ENCODE measurements at regions not wholly inside any gene's neighbourhood (a gene's known extent, or its start where the extent isn't known, plus 50 kb on each side); places are given as distances from the start of the nearest gene placed in this dataset.

- Histone ChIP-seq H2AFZ (ENCODE audit: low read depth, low read length) (no peak overlapping the region), H3K27ac (ENCODE audit: insufficient read depth, low read depth, low read length) (no peak overlapping the region), H3K79me2 (ENCODE audit: control insufficient read depth, insufficient read depth, low read length) (no peaks in the 10 kb centered on the region), H3K9ac (replicated peaks; ENCODE audit: extremely low read depth, insufficient read depth, low read length) (no peak overlapping the region), H3K4me1 (ENCODE audit: control insufficient read depth, extremely low read depth, insufficient read depth, low read length) (no peaks in the 10 kb centered on the region), H3K9me1 (replicated peaks; ENCODE audit: control insufficient read depth, extremely low read depth, insufficient read depth, low read length) (no peaks in the 10 kb centered on the region), H3K36me3 (ENCODE audit: control insufficient read depth in 2 of 2, extremely low read depth in 1 of 2, insufficient read depth in 2 of 2, low read length in 2 of 2) (no peaks in the 10 kb centered on the region), H4K20me1 (replicated peaks; ENCODE audit: control insufficient read depth, extremely low read depth, insufficient read depth, low read length) (no peaks in the 10 kb centered on the region), H3K9me3 (replicated peaks; ENCODE audit: control insufficient read depth, insufficient read depth, low read length) (no peaks in the 10 kb centered on the region), H3K4me3 (replicated peaks in 1 of 3; ENCODE audit: insufficient read depth in 1 of 3, low read depth in 1 of 3, low read length in 3 of 3) (no peak overlapping the region), H3K4me2 (ENCODE audit: insufficient read depth, low read length) (no peak overlapping the region), H3K27me3 (ENCODE audit: control insufficient read depth in 2 of 2, insufficient read depth in 2 of 2, low read length in 2 of 2) (peaks cover 5 to 8% of the 10 kb centered on the region in 2 experiments)
- CTCF ChIA-PET: no interaction called here
- intact Hi-C loops (cut with micrococcal nuclease) (no loop called here), dilution Hi-C loops (cut with MboI; ENCODE audit: extremely low pct_ligation_motif_present, low sequenced_read_pairs) (no loop called here)
- no TSS peak for BruUV-seq (replicated peaks)
- DNase-seq (ENCODE audit: low read depth, low spot score) (no peak), FAIRE-seq (no peak)
- no peak for TF ChIP-seq FOS (IDR thresholded peaks at IDR 0.05; ENCODE audit: borderline replicate concordance, insufficient read depth, low read length)
- TF ChIP-seq JUN (IDR thresholded peaks at IDR 0.05; ENCODE audit: borderline replicate concordance, insufficient read depth, insufficient read length, low read depth): no peak
- no peak for TF ChIP-seq GATA2 (IDR thresholded peaks at IDR 0.05; ENCODE audit: insufficient read depth, insufficient read length, low read depth, low read length)
- POLR2A ChIA-PET: no interaction called here
These were observed 106.8 kb downstream of the FOXB1 start for GRCh38 chr15:60110909-60111308.

- POLR2A ChIA-PET: no interaction called here
- no TSS peak for BruUV-seq (replicated peaks)
- FAIRE-seq: no peak
These were observed 111.7 kb downstream of the FOXB1 start for GRCh38 chr15:60115579-60116380.

More at GRCh38 chr15:60115579-60116380, 111.7 kb downstream of the FOXB1 start:
- Histone ChIP-seq H3K9me3 (replicated peaks; ENCODE audit: control insufficient read depth, insufficient read depth, low read length) (no peaks in the 10 kb centered on the region), H4K20me1 (replicated peaks; ENCODE audit: control insufficient read depth, extremely low read depth, insufficient read depth, low read length) (no peaks in the 10 kb centered on the region), H3K9me1 (replicated peaks; ENCODE audit: control insufficient read depth, extremely low read depth, insufficient read depth, low read length) (no peaks in the 10 kb centered on the region), H3K4me2 (ENCODE audit: insufficient read depth, low read length) (no peak overlapping the region), H2AFZ (ENCODE audit: low read depth, low read length) (no peak overlapping the region), H3K79me2 (ENCODE audit: control insufficient read depth, insufficient read depth, low read length) (no peaks in the 10 kb centered on the region), H3K27ac (ENCODE audit: insufficient read depth, low read depth, low read length) (no peak overlapping the region), H3K4me1 (ENCODE audit: control insufficient read depth, extremely low read depth, insufficient read depth, low read length) (no peaks in the 10 kb centered on the region), H3K27me3 (ENCODE audit: control insufficient read depth in 2 of 2, insufficient read depth in 2 of 2, low read length in 2 of 2) (peaks cover 34 to 51% of the 10 kb centered on the region in 2 experiments), H3K4me3 (replicated peaks in 1 of 3; ENCODE audit: insufficient read depth in 1 of 3, low read depth in 1 of 3, low read length in 3 of 3) (no peak overlapping the region), H3K9ac (replicated peaks; ENCODE audit: extremely low read depth, insufficient read depth, low read length) (no peak overlapping the region), H3K36me3 (ENCODE audit: control insufficient read depth in 2 of 2, extremely low read depth in 1 of 2, insufficient read depth in 2 of 2, low read length in 2 of 2) (no peaks in the 10 kb centered on the region)
- intact Hi-C loops (cut with micrococcal nuclease): no loop called here
- no peak for TF ChIP-seq MAX (IDR thresholded peaks at IDR 0.05; ENCODE audit: insufficient read depth, insufficient read length)
- TF ChIP-seq EZH2 (IDR thresholded peaks at IDR 0.05; ENCODE audit: borderline replicate concordance, low read depth, low read length, severe bottlenecking): peak; percentile 18
- dilution Hi-C loops (cut with MboI; ENCODE audit: extremely low pct_ligation_motif_present, low sequenced_read_pairs): no loop called here
- CTCF ChIA-PET: interaction anchor here (1.1 to 1.9 kb wide), 3 partner anchors 9 to 19 kb away, joined by 3 to 6 read pairs (median 4); no protein-coding TSS in a partner anchor
- no peak for DNase-seq (ENCODE audit: low read depth, low spot score)
